Coronary artery (tissue), 2 donors: ENCODE measurements at regions not wholly inside any gene's neighbourhood (a gene's known extent, or its start where the extent isn't known, plus 50 kb on each side); places are given as distances from the start of the nearest gene placed in this dataset.

Experiments
- DNase-seq: peaks from one replicate; pipeline ENCODE4 v3.0.0-alpha.2; 2017; ENCODE audit warnings: low spot score
- H3K27ac ChIP-seq, 2 donors: fragments of 200-600 bp; sonication (generic); one replicate each; pipeline ENCODE4 v1.5.1; 2016 to 2019
- H3K4me3 ChIP-seq: fragments of 200-600 bp; sonication (generic); 2 replicates; pipeline ENCODE4 v1.5.1; 2016; ENCODE audit warnings: mild to moderate bottlenecking, moderate library complexity
- TF ChIP-seq, protein P1 (sequence below): fragments of 200-600 bp; sonication (generic); IDR thresholded peaks from one replicate; pipeline ENCODE4 v1.5.1; 2019; ENCODE audit warnings: antibody characterized with exemption

DNA sequence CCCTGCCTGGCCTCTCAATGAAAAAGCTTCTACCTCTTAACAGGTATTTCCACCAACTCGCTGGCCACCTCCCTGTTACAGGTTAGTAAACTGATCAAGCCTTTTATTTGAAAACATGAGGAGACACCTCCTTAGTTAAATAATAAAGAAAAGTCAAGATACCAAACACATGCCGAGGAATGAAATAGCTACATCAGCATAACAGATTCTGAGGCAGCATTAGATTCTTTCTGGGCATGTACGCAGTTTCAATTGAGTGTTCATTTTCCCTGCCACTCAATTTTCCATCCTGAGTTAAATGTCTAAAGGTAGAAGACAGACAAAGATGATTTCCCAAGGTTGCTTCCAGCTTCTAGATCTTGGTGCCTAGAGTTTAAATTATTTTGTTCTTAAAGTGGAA, 250.5 kb upstream of the LRTM1 start:
- no peak overlapping the region for H3K27ac ChIP-seq
- H3K4me3 ChIP-seq: no peak overlapping the region
- TF ChIP-seq, protein P1, sequence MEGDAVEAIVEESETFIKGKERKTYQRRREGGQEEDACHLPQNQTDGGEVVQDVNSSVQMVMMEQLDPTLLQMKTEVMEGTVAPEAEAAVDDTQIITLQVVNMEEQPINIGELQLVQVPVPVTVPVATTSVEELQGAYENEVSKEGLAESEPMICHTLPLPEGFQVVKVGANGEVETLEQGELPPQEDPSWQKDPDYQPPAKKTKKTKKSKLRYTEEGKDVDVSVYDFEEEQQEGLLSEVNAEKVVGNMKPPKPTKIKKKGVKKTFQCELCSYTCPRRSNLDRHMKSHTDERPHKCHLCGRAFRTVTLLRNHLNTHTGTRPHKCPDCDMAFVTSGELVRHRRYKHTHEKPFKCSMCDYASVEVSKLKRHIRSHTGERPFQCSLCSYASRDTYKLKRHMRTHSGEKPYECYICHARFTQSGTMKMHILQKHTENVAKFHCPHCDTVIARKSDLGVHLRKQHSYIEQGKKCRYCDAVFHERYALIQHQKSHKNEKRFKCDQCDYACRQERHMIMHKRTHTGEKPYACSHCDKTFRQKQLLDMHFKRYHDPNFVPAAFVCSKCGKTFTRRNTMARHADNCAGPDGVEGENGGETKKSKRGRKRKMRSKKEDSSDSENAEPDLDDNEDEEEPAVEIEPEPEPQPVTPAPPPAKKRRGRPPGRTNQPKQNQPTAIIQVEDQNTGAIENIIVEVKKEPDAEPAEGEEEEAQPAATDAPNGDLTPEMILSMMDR: no peak
- DNase-seq: no peak

DNA sequence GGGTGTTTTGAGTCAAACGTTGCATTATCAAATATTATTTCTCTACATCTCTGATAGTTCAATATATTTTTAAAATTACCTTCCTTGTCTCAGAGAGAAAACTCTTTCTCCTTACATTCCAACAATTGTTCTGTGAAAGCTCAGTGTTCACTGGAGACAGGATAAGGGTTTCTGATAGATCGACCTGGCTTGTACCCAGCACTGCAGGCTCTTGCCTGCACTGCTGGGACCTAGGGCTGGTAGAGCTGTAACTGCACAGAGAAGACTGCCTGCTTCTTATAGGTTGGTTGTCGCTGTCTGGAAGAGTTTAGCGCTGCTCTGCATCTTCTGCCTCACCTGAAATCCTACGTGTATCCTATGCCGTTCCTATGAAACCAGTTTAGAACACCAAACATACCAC, 249.9 kb upstream of the LRTM1 start:
- TF ChIP-seq, protein P1: no peak
- DNase-seq: peak; percentile 16
- no peak overlapping the region for H3K4me3 ChIP-seq
- H3K27ac ChIP-seq: no peak overlapping the region

DNA sequence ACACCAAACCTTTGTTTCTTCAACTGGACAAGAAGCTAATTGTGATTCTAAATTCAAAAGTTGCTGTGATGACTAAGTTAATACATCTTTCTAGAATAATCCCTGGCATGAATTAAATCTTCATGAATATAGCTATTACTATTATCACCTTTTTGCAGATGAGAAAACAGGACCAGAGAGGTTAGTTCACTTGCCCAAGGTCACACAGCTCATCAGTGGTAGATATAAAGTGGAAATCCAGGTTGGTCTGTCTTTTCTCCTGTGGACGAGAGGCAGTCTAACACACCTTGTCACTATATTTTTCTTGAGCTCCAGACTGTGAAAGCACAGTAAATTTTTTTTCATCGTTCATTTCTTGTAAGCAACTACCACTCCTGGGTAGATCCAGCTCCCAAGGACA, 247.6 kb upstream of the LRTM1 start:
- Histone ChIP-seq H3K4me3 (no peak overlapping the region), H3K27ac (no peak overlapping the region)
- DNase-seq: no peak
- TF ChIP-seq, protein P1: no peak

DNA sequence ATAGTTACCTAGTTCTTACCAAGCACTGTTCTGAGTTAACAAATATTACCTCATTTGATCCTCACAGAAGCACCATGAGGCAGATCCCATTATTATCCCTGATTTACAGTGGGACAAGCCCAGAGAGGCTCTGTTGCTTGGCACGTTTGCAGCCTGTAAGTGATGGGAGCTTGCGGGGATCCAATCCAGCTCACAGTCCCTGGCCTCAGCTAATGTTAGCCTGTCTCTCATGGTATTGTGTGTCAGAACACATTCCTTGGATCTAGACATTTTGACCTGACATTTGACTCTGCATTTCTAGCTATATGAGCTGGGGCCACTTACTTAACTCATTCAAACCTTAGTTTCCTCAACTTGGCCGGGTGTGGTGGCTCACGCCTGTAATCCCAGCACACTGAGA, 246.9 kb upstream of the LRTM1 start:
- TF ChIP-seq, protein P1: no peak
- DNase-seq: peak; percentile 26
- Histone ChIP-seq H3K27ac (no peak overlapping the region), H3K4me3 (no peak overlapping the region)

DNA sequence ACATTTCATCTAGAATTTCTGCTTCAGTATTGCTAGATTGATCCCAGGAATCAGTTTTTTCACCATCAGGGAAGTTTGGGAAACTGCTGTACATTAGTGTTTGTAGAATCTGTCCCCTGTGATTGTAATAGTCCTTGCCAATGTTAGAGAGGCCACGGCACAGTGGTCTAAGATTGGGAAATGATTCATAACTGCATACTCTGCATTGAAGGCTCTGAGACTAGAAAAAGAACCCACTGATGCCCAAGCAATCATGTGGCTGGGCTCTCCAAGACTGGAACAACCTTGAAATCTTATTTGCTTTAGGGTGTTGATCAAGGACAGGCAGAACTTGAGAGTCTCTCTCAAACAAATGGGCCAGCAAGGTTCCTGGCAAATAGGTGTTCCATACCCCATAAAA, 245.6 kb upstream of the LRTM1 start:
- no peak overlapping the region for H3K4me3 ChIP-seq
- DNase-seq: peak; percentile 2
- H3K27ac ChIP-seq: no peak overlapping the region
- TF ChIP-seq, protein P1: no peak

DNA sequence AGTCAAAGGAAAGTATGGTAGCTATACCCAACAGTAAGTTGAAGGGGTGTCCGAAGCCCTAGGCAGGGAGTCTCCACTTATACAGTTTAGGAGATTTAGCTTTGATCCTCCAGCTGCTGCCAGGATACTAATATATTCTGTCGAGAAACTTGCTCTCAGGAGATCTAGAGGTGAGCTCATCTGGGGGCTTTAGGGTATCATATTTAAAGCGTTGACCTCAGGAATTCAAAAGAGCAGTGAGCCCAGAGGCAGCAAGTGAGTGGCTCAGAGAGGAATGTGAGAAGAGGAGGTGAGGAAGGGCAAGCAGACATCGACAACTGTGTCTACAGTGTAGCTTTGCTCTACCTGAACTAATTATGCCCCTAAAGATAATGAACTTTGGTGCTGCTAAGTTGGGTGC, 245.1 kb upstream of the LRTM1 start:
- TF ChIP-seq, protein P1: no peak
- no peak for DNase-seq
- Histone ChIP-seq H3K27ac (no peak overlapping the region), H3K4me3 (no peak overlapping the region)

DNA sequence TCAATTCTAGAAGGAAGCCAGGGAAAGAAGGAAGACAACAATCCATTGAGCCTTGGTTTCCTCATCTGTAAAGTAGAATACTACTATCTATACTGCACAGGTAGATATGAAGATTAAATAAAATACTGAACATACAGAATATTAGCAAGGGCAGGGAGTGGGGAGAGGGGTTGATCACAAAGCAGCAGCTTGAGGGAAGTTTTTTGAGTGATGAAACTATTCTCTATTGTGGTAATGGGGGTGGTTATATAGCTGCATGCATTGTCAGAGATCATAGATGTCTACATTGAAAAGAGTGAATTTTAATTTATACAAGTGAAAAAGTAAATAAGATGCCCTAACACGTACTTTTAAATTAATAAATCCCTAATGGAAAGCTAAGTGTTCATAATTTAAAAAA, 242.6 kb upstream of the LRTM1 start:
- DNase-seq: no peak
- Histone ChIP-seq H3K27ac (no peak overlapping the region), H3K4me3 (no peak overlapping the region)
- TF ChIP-seq, protein P1: no peak
